SH-SY5Y (cell line): ENCODE measurements at regions not wholly inside any gene's neighbourhood (a gene's known extent, or its start where the extent isn't known, plus 50 kb on each side); places are given as distances from the start of the nearest gene placed in this dataset.

Experiments
- GATA2 ChIP-seq: IDR thresholded peaks from 2 replicates; pipeline ENCODE4 v1.6.1; 2011; ENCODE audit warnings: mild to moderate bottlenecking, low read depth, low read length
- GATA3 ChIP-seq: IDR thresholded peaks from 2 replicates; pipeline ENCODE4 v1.6.1; 2011; ENCODE audit warnings: low read depth, mild to moderate bottlenecking, low read length, moderate library complexity

DNA sequence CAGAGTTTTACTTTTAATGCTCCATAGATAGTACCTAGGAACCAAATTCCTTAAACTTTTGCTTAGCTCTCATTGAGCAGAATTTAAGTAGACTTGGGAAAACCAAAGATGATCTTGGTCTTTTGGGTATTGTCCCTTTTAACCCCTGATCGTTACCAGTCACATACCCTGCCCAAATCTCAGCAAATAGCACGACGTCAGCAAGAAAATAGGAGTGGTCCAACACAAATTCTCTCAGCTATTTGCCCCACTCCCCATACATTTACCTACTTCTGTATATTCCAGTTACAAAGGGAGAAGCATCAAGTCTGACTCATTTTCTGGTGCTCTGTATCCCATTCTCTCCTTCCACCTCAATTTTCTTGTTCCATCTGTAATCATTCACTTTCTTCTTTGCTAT, 387.3 kb downstream of the CCDC85A start:
- TF ChIP-seq GATA2 (no peak), GATA3 (no peak)
